Sigmoid colon (tissue), 6 donors: ENCODE measurements at regions not wholly inside any gene's neighbourhood (a gene's known extent, or its start where the extent isn't known, plus 50 kb on each side); places are given as distances from the start of the nearest gene placed in this dataset.
A peak's percentile ranks its signal among the peaks of the same experiment; 100 is the strongest.

Experiments used
- DNase-seq: peaks from one replicate; pipeline ENCODE4 v3.0.0-alpha.2; 2019
- H3K27ac ChIP-seq, 4 donors: fragments of 200-600 bp; sonication (generic); one replicate each; pipeline ENCODE4 v1.5.1; 2016 to 2019; ENCODE audit warnings: mild to moderate bottlenecking in 1 of 4
- H3K27me3 ChIP-seq, 3 donors: fragments of 200-600 bp; sonication (generic); one replicate each; pipeline ENCODE4 v1.5.1; 2019; ENCODE audit warnings: mild to moderate bottlenecking in 1 of 3
- H3K36me3 ChIP-seq, 4 donors: fragments of 200-600 bp; sonication (generic); one replicate each; pipeline ENCODE4 v1.5.1; 2016 to 2019
- H3K4me1 ChIP-seq, 4 donors: fragments of 200-600 bp; sonication (generic); one replicate each; pipeline ENCODE4 v1.5.1; 2017 to 2019
- H3K4me3 ChIP-seq, 4 donors: fragments of 200-600 bp; sonication (generic); one replicate each; pipeline ENCODE4 v1.5.1; 2017 to 2019; ENCODE audit warnings: mild to moderate bottlenecking in 2 of 4, moderate library complexity in 1 of 4
- H3K9me3 ChIP-seq, 4 donors: fragments of 200-600 bp in 3 of 4; sonication (generic) in 3 of 4; one replicate each; pipeline versions ENCODE4 v1.5.1 to v1.6.1; 2013 to 2019
- CTCF ChIP-seq, 4 experiments: fragments of 450-650 bp in 3 of 4; fragments of 200-600 bp in 1 of 4; IDR thresholded peaks; one replicate each; pipeline ENCODE4 v1.5.1; 2016 to 2019; ENCODE audit warnings: antibody characterized with exemption in 4 of 4, mild to moderate bottlenecking in 3 of 4, moderate library complexity in 2 of 4
- EP300 ChIP-seq, 4 donors: sonication (generic); formaldehyde crosslinking; IDR thresholded peaks; one replicate each; pipeline ENCODE4 v1.6.1; 2017; ENCODE audit warnings: antibody characterized with exemption in 4 of 4
- POLR2A ChIP-seq, 2 donors: fragments of 450-650 bp; IDR thresholded peaks; one replicate each; pipeline ENCODE4 v1.6.1; 2016; ENCODE audit warnings: antibody characterized with exemption in 2 of 2, mild to moderate bottlenecking in 2 of 2, moderate library complexity in 2 of 2
- POLR2AphosphoS5 ChIP-seq, 4 donors: sonication (generic); formaldehyde crosslinking; IDR thresholded peaks; one replicate each; pipeline ENCODE4 v1.6.1; 2017; ENCODE audit warnings: antibody characterized with exemption in 4 of 4
- WGBS, 2 donors: extraction: QIAGEN DNeasy Blood & Tissue Kit; methylation state at CpG; one replicate each; pipeline ENCODE4 v1.1.7; 2013; 5-methylcytosine and 5-hydroxymethylcytosine counted together
- intact Hi-C: fragments of 100-400 bp; cut with DNase I; formaldehyde crosslinking; loops from one replicate; pipeline ENCODE4 v1.15.1; 2023
- donor health status: healthy with polysubstance abuse.
- donor health status: healthy.

- Histone ChIP-seq H3K4me3 (no peak overlapping the region), H3K9me3 (no peaks in the 10 kb centered on the region), H3K36me3 (no peaks in the 10 kb centered on the region), H3K27me3 (no peaks in the 10 kb centered on the region), H3K4me1 (no peaks in the 10 kb centered on the region), H3K27ac (no peak overlapping the region)
- intact Hi-C loops: no loop called here
- TF ChIP-seq EP300 (IDR thresholded peaks at IDR 0.05) (no peak), CTCF (IDR thresholded peaks at IDR 0.05) (no peak), POLR2A (IDR thresholded peaks at IDR 0.05) (no peak), POLR2AphosphoS5 (IDR thresholded peaks at IDR 0.05) (no peak)
- DNase-seq: no peak
These were observed 127.2 kb upstream of the ARGLU1 start for GRCh38 chr13:106695139-106695538.

- WGBS, 2 donors: 11 to 46% methylated on average over 2 of the region's 2 CpGs
- Histone ChIP-seq H3K4me1 (no peaks in the 10 kb centered on the region), H3K36me3 (no peaks in the 10 kb centered on the region), H3K27ac (no peak overlapping the region), H3K4me3 (no peak overlapping the region), H3K9me3 (no peaks in the 10 kb centered on the region), H3K27me3 (no peaks in the 10 kb centered on the region)
- no peak for TF ChIP-seq EP300 (IDR thresholded peaks at IDR 0.05)
- no peak for DNase-seq
- intact Hi-C loops: no loop called here
These were observed 123.9 kb upstream of the ARGLU1 start for GRCh38 chr13:106691861-106692260.

- DNase-seq: no peak
- intact Hi-C loops: no loop called here
- Histone ChIP-seq H3K9me3 (no peaks in the 10 kb centered on the region), H3K36me3 (no peaks in the 10 kb centered on the region), H3K4me3 (no peak overlapping the region), H3K27me3 (no peaks in the 10 kb centered on the region), H3K27ac (peak overlapping the region in 1 of 4 donors; percentile 11), H3K4me1 (no peaks in the 10 kb centered on the region)
- TF ChIP-seq POLR2AphosphoS5 (IDR thresholded peaks at IDR 0.05): no peak
- no peak for TF ChIP-seq EP300 (IDR thresholded peaks at IDR 0.05)
- no peak for TF ChIP-seq CTCF (IDR thresholded peaks at IDR 0.05)
- TF ChIP-seq POLR2A (IDR thresholded peaks at IDR 0.05): no peak
- 73 to 77% methylated on average over 5 of the region's 5 CpGs for WGBS, 2 donors
These were observed 123.4 kb upstream of the ARGLU1 start for GRCh38 chr13:106691341-106691740.

GRCh38 chr13:106690779-106691178 is 122.8 kb upstream of the ARGLU1 start:
- intact Hi-C loops: no loop called here
- H3K27me3 ChIP-seq: no peaks in the 10 kb centered on the region
- no peaks in the 10 kb centered on the region for H3K36me3 ChIP-seq
- 64 to 79% methylated on average over 6 of the region's 6 CpGs for WGBS, 2 donors
- no peak for TF ChIP-seq POLR2A (IDR thresholded peaks at IDR 0.05)
- no peaks in the 10 kb centered on the region for H3K9me3 ChIP-seq
- H3K4me1 ChIP-seq: no peaks in the 10 kb centered on the region
- H3K27ac ChIP-seq: peak overlapping the region in 1 of 4 donors; percentile 11
- no peak overlapping the region for H3K4me3 ChIP-seq
- no peak for DNase-seq

GRCh38 chr13:106689906-106690305 is 122.0 kb upstream of the ARGLU1 start:
- TF ChIP-seq POLR2A (IDR thresholded peaks at IDR 0.05): no peak
- no peak for TF ChIP-seq CTCF (IDR thresholded peaks at IDR 0.05)
- TF ChIP-seq POLR2AphosphoS5 (IDR thresholded peaks at IDR 0.05): no peak
- no peak for TF ChIP-seq EP300 (IDR thresholded peaks at IDR 0.05)
- Histone ChIP-seq H3K36me3 (no peaks in the 10 kb centered on the region), H3K4me3 (no peak overlapping the region), H3K4me1 (no peaks in the 10 kb centered on the region), H3K9me3 (no peaks in the 10 kb centered on the region), H3K27me3 (no peaks in the 10 kb centered on the region), H3K27ac (no peak overlapping the region)
- whole genome bisulfite sequencing, 2 donors: 46 to 88% methylated on average over 1 of the region's 1 CpG
- intact Hi-C loops: no loop called here
- DNase-seq: no peak

- intact Hi-C loops: no loop called here
- no peaks in the 10 kb centered on the region for H3K9me3 ChIP-seq
- no peak for TF ChIP-seq EP300 (IDR thresholded peaks at IDR 0.05)
- TF ChIP-seq CTCF (IDR thresholded peaks at IDR 0.05): no peak
- no peak for TF ChIP-seq POLR2A (IDR thresholded peaks at IDR 0.05)
- no peak for TF ChIP-seq POLR2AphosphoS5 (IDR thresholded peaks at IDR 0.05)
These were observed 121.0 kb upstream of the ARGLU1 start for GRCh38 chr13:106688940-106689339.

More at GRCh38 chr13:106688940-106689339, 121.0 kb upstream of the ARGLU1 start:
- 71 to 85% methylated on average over 1 of the region's 1 CpG for WGBS, 2 donors
- Histone ChIP-seq H3K4me3 (no peak overlapping the region), H3K36me3 (no peaks in the 10 kb centered on the region), H3K27me3 (no peaks in the 10 kb centered on the region), H3K27ac (no peak overlapping the region), H3K4me1 (no peaks in the 10 kb centered on the region)
- DNase-seq: no peak
